HL-60/S4 (cell line): ENCODE measurements at regions not wholly inside any gene's neighbourhood (a gene's known extent, or its start where the extent isn't known, plus 50 kb on each side); places are given as distances from the start of the nearest gene placed in this dataset.

Source experiments
- in situ Hi-C: fragments of 300-500 bp; cut with MboI; formaldehyde crosslinking; loops from 2 replicates; pipeline ENCODE4 v1.14.3; 2022; ENCODE audit warnings: low sequenced_read_pairs

DNA sequence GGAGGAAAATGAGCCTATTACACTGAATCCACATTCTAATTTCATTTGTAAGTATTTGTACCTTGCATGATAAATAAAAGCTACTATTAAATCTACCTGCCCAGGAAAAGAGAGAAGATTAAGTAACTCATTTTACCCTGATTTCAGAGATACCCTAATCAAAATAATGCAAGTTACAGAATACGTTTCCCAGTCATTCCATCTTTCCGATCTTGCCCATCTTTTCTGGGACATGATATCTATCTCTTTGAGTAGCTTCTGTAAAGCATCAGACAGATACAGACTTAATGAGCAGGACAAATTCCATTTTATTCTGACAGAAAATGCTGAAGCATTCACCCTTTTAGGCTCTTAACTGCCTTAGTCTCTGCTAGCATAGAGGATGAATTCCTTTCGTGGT lies 56.6 kb downstream of the SPRY2 start:
- in situ Hi-C loops, result no loop called here

DNA sequence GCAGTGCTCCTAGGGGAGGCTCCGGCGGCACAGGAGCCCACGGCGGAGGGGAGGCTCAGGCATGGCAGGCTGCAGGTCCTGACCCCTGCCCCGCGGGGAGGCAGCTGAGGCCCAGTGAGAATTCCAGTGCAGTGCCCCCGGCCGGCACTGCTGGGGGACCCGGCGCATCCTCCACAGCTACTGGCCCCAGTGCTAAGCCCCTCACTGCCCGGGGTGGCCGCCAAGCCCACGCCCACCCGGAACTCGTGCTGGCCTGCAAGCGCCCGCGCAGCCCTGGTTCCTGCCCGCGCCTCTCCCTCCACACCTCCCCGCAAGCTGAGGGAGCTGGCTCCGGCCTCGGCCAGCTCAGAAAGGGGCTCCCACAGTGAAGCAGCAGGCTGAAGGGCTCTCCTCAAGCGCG lies 62.2 kb downstream of the SPRY2 start:
- in situ Hi-C loops, result no loop called here

DNA sequence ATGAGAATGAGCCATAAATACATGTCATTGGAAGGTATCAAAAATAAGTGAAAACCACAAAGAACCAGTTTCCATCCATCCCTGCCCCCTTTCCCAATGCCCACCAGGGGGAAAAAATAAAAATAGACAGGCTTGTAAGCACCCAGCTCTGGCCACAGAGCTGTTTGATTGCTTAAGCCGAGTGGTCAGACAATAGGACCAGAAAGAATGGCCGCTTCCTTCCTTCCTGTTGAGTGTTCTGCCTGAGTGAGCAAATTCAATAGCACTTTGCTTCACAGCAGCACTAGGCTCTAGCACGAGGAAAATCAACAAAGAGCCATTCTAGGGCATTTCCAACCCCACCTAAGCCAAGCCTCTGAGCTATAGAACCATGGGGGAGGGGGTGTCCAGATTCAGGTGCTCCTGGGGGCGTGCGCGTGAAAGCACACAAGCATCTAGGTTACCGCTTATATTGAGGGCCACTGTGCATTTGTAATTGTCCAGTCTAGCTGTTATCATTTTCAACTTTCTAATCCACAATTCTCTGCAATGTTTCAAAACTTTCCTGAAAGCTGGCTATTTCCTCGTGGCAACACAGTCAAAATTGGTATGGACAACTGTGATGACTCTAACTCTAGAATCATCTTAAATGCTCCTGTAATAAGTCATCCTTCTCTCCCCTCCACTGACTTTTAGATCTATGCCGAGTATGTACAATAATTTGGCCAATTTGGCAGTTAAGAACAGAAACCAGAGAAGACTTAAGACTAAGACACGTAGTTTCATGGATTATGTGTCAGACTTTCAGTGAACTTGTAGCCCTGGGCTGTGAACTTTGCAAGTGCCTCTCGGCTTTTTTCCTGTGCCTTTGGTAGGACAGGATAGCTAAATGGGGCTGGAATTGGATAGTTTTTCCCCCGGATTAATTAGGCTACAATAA lies 64.3 kb downstream of the SPRY2 start:
- in situ Hi-C loops, result no loop called here

DNA sequence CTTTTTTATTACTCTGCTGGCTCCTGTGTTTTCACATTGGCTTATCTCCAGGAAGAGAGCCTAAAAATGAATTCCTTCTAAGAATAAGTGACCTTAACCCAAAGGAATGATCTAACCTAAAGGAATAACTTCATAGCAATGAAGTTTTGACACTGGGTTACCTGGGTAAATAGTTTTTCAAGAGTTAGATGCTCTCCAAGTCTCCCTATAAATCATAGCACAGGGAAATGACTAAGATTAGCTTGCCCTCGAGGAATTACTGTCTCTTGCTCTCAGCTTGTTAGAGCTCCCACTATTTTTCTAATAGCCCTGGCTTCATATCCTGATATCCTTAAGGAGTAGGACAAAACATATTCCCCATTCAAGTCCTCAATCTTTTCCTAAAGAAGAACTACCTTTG lies 66.3 kb downstream of the SPRY2 start:
- in situ Hi-C loops, result no loop called here

DNA sequence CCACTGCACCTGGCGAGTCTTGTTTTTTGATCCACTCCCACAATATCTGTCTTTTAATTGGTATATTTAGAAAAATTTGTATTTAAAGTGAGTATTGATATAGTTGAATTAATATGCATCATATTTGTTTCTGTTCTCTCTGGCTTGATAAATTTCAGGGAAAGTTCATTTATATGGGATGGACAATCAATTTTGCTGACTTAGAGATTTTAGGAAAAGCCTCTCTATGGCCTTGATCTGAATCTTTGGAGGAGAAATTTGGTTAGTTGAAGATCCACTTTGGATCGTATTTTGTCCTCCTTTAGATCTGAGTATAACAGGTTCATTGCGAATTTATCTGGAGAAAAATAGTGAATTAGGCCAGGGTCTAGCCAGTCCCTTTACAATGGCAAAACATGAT lies 67.2 kb downstream of the SPRY2 start:
- in situ Hi-C loops, result no loop called here

DNA sequence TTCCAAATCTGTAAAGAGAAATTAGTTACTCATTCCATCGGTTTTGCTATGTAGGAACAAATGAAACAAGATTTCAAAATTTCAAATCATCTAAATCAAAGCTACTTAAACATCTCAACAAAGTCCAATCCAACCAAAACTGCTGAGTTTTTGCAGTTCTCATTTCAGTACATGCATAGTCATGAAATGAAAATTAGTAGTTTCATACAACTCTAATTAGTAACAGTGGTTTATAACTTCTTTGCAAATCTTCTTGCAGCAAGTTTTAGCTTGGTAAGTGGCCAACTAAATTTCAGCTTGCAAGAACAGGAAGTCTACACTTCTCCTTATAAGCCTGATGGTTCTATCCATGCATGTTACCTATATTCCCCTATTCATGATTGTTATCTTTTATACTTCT lies 75.6 kb downstream of the SPRY2 start:
- in situ Hi-C loops, result no loop called here

DNA sequence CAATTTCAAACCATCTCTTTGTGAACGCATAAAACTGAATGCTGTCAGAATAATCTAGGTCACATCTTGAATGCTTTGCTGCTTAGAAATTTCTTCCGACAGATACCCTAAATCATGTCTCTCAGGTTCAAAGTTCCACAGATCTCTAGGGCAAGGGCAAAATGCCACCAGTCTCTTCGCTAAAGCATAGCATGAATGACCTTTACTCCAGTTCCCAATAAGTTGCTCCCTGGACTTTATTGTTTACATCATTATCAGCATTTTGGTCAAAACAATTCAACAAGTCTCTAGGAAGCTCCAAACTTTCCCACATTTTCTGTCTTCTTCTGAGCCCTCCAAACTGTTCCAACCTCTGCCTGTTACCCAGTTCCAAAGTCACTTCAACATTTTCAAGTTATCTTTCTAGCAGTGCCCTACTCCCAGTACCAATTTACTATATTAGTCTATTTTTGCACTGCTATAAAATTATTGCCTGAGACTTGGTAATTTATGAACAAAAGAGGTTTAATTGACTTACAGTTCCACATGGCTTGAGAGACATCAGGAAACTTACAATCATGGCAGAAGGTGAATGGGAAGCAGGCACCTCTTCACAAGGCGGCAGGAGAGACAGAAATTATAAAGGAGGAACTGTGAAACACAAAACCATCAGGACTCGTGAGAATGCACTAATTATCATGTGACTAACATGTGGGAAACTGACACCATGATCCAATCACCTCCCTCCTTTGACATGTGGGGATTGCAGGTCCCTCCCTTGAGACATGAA lies 77.0 kb downstream of the SPRY2 start:
- in situ Hi-C loops, result no loop called here

DNA sequence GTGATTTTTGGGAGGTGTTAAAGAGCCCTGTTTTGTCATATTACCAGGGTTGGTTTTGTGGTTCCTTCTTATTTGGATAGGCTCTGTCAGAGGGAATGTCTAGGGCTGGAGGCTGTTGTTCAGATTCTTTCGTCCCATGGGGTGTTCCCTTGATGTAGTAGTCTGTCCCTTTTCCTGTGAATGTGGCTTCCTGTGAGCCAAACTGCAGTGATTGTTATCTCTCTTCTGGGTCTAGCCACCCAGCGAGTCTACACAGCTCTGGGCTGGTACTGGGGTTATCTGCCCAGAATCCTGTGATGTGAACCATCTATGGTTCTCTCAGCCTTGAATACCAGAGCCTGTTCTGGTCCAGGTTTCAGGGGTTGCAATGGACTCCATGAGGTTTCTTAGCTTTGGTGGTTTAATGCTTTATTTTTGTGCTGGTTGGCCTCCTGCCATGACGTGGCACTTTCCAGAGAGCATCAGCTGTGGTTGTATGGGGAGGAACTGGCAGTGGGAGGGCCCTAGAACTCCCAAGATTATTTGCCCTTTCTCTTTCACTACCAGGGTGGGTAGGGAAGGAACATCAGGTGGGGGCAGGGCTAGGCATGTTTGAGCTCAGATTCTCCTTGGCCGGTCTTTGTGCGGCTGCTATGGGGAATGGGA lies 78.8 kb downstream of the SPRY2 start:
- in situ Hi-C loops, result no loop called here

DNA sequence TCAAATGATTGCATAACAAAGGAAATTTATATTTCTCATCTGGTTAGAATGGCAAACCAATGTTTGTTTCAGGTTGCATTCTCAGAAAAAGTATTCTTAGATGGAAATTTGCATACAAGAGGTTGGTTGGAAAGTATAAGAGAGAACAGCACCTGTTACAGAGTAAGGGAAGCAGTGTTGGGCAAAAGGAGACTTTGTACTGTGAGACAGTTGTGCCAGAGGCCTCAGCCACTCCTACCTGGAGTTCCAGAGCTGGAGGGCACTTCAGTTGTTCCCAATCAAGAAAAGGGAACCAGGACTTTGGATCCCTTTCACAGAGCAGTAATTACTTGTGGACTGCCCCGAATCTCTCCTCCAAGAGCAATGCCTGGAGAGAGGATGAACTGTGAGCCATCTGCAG lies 81.8 kb downstream of the SPRY2 start:
- in situ Hi-C loops, result no loop called here

DNA sequence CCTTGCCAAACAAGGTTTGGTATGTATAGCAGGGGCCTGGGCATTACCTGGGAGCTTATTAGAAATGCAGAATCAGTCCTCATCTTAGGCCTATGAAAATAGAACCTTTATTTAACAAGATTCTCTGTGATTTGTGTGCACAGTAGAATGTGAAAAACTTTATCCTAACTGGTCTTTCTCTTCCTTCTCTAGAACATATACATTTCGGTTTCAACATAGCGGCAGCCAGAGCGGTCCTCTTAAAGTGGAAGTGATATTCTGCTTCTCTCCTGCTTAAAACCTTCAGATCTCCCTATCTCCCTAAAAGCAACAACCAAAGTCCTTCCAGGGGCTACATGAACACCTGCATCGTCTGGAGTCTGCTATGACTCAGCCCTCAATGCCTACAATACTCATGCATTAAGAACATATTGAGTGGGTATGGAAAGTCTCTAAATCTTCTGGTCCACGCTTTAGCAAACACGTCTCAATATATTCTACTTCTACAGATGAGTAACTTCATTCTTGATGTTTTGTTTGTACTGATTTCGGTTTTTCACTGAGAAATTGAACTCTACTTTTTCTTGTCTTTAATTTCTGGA lies 84.5 kb downstream of the SPRY2 start:
- in situ Hi-C loops, result no loop called here

DNA sequence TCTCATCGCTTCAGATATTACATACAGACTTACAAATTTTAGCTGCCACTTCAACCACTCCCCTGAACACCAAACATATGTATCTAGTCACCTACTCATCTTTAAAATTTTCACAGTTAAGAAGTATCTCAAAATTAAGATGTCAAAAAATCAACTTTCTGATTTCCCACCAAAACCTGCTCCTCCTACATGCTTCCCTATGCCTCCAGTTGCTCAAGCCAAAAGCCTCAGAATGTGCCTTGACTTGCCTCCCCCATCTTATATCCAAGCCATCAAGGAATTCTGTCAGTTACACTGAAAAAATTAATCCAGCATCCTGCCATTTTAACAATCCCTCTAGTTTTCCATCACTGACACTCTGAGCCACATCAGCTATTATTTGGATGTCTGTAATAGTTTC lies 85.0 kb downstream of the SPRY2 start:
- in situ Hi-C loops, result no loop called here

DNA sequence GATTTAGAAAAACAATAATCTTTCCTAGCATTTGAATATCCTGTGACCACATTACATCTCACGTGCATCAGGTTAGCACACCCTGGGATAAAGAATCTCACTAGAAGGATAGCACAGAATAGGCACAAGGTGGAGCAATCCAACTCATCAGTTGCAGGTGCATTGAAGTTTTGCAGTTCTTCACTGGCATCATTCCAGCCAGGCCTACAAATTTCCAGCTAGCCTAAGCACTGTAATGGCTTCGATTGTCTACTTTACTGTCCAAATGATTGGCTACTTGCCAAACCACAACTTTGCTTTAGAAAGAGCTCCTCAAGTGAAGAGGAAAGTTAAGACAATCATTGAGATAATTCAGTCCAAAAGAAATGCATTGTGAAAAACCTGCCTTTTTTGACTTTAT lies 89.5 kb downstream of the SPRY2 start:
- in situ Hi-C loops, result no loop called here

DNA sequence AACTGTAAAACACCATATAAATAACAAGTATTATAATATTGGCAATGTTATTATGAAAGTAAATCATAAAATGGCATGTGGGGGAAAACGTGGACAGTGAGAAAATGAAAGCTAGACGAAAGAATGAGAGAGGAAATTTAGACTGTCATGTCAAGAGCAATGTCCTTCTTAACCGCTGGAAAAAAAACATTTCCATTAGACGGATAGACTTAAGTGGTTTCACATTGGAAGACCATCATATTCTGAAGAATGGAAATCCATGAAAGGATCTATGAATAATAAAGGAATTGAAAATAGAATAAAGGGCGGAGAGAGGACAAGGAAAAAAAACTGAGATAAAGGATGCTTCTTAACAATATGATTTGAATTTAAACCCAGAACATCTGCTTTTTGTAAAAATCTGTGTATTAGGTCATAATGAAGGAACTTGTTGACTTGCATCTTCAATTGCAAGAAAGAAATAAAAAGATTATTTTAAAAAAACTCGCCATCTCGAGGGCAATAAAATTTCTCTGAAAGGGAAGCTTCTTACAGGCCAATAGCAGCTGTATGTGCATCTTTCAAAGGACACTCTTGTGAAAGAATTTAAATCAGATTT lies 90.6 kb downstream of the SPRY2 start:
- in situ Hi-C loops, result no loop called here

DNA sequence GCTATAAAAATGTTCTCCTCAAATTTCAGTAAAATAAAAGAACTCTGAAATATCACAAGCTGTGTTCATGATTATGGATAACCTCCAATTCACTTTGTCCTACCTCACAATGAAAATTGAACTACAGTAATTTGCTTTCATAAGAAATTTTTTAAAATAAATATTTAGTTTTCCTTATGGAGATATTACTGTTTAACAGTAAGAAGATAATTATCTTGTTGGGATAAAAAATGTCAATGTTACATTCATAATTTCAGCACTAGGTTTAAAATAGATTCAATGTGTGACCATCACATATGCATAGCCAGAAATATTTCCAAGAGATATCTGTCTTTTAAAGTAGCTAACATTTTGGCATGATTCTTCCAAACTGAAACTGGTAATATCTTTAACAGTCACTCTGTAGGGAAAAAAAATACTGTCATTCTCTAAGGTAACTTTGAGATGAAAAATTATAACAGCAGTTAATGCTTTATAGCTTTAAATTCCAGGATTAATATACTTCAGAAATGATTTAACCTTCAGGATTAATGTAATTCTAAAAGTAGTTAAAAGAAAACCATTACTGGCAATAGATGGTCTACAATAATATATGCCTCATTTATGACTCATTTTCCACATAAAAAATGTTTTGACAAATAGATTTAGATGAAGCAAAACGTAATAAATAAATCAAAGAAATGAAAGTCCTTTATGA lies 91.3 kb downstream of the SPRY2 start:
- in situ Hi-C loops, result no loop called here

DNA sequence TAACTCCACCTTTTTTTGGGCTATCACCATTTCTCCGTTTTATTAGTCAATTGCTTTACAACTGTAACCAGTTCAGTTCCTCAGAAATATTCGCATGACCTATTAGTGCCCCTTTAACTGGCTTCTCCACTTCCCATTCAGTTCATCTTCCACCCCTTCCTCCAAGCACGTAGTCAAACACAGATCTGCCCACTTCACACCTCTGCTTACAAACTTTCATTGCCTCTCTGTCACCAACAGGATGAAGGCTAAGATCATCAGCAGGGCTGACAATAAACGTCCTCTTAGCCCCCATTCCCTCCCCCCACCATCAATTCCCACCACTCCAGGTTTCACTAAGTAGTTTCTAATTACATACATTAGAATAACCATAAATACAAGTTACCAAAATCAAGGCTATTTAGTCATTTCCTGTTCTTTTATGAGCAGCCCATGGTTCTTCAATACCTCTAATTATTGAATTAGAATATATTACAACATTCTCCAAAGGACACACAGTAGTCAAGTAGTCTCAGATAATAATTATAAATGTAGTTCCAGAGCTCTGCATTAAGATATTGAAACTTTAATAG lies 95.7 kb downstream of the SPRY2 start:
- in situ Hi-C loops, result no loop called here

DNA sequence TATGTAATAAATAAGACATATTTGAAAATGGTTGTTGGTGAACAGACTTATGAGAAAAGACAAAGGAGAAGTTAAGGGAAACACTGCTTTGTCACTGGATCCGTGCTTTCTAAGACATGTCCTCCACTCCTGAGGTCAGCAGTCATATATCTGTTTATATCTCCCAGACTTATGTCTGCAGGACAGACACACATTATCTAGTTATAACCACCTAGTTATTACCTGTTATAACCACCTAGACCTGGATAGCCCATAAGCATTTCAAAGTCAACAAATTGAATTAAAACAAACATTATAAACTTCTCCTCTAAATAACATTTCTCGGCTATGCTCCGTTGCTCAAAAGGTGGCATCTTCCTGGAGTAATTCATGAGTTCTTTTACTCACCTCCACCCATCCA lies 96.4 kb downstream of the SPRY2 start:
- in situ Hi-C loops, result no loop called here

DNA sequence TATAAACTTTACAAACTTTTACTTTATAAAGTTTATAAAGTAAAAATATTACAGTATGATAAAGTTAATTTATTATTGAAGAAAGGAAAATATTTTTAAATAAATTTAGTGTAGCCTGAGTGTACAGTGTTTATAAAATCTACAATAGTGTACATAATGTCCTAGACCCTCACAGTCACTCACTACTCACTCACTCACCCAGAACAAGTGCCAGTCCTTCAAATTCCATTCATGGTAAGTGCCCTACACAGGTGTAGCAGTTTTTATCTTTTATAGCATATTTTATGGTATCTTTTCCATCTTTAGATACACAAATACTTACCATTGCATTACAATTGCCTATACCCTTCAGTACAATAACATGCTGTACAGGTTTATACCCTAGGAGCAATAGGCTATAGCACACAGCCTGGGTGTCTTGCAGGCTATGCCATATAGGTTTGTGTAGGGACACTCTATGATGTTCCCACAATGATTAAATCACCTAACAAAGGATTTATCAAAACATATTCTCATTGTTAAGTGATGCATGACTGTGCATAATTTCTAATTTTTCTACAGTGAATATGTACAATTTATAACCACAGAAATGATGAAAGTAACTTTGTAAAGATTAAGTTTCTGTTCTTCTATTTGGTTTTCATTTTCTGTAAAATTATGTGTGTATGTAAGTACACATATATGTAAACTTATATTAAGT lies 98.0 kb downstream of the SPRY2 start:
- in situ Hi-C loops, result no loop called here

DNA sequence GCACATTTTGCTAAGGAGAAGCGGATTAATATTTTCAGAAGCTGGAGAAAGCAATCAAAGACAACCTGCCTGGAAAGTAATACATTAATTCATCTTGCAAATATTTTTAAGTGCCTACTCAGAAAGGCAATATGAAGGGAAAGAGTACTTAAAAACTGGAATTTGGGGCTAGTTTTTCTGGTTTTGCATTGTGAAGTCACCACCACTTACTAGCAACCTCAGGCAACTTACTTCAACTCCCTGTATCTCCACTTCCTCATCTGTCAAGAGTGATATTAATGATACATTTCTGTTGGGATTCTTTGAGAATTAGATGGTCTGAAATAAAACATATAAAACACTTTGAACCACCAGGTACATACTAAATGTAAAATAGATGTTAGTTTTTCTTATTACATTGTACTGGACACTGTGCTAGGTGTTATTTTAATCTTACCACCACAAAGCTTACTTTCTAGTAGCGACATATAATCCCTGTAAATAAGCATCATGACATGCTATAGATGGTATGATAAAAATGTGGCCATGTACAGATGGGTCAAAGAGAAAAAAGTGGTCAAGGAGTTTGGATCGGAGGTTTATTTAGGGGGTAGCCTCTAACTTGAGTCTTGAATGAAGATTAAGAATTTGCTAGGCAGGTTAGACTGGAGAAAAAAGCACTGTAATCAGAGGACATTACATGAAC lies 101.2 kb downstream of the SPRY2 start:
- in situ Hi-C loops, result no loop called here

DNA sequence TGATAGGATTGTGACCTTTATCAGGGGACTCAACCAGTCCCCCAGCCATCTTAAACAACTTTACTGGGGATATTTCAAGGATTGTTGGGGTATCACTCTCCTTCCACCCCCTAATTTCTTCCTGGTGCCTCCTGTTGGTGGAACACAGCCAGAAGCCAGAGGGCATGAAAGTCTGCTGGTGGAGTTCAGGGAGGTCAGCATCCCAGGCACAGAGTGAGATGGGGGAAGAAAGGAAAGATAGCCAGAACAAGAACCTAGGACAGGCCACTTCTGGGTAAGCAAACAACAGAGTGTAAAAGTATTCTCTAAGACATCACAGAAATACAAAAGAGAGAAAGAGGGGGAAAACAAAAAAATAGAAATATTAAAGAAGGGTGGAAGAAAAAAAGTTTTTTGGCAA lies 101.8 kb downstream of the SPRY2 start:
- in situ Hi-C loops, result no loop called here
